Hepatocyte (in vitro differentiated cells): ENCODE measurements at regions not wholly inside any gene's neighbourhood (a gene's known extent, or its start where the extent isn't known, plus 50 kb on each side); places are given as distances from the start of the nearest gene placed in this dataset.

Experiments used
- DNase-seq: peaks from one replicate; pipeline ENCODE4 v3.0.0-alpha.2; 2016; ENCODE audit warnings: low spot score
- H2AFZ ChIP-seq: fragments of 200-600 bp; sonication (generic); 2 replicates; pipeline ENCODE4 v1.6.0; 2016; ENCODE audit warnings: antibody characterized with exemption, mild to moderate bottlenecking
- H3K27ac ChIP-seq: fragments of 200-600 bp; sonication (generic); 2 replicates; pipeline ENCODE4 v1.5.1; 2016; ENCODE audit warnings: mild to moderate bottlenecking
- H3K27me3 ChIP-seq: fragments of 200-600 bp; sonication (generic); 2 replicates; pipeline ENCODE4 v1.6.1; 2016
- H3K36me3 ChIP-seq: fragments of 200-600 bp; sonication (generic); replicated peaks from 2 replicates; pipeline ENCODE4 v1.5.1; 2016; ENCODE audit warnings: low read depth; ENCODE audit not compliant: insufficient read depth
- H3K4me1 ChIP-seq: fragments of 200-600 bp; sonication (generic); 2 replicates; pipeline ENCODE4 v1.5.1; 2016; ENCODE audit warnings: mild to moderate bottlenecking, moderate library complexity; ENCODE audit not compliant: insufficient read depth
- H3K4me2 ChIP-seq: fragments of 200-600 bp; sonication (generic); 2 replicates; pipeline ENCODE4 v1.6.0; 2016
- H3K4me3 ChIP-seq: fragments of 200-600 bp; sonication (generic); 2 replicates; pipeline ENCODE4 v1.5.1; 2016; ENCODE audit warnings: mild to moderate bottlenecking
- H3K79me2 ChIP-seq: fragments of 200-600 bp; sonication (generic); 2 replicates; pipeline ENCODE4 v1.6.0; 2017; ENCODE audit warnings: mild to moderate bottlenecking
- H3K9me2 ChIP-seq: fragments of 200-600 bp; sonication (generic); replicated peaks from 2 replicates; pipeline ENCODE4 v1.6.0; 2017; ENCODE audit warnings: mild to moderate bottlenecking; ENCODE audit not compliant: insufficient read depth
- H3K9me3 ChIP-seq: fragments of 200-600 bp; sonication (generic); 2 replicates; pipeline ENCODE4 v1.5.1; 2016; ENCODE audit warnings: low read depth, mild to moderate bottlenecking
- H4K20me1 ChIP-seq: fragments of 200-600 bp; sonication (generic); 2 replicates; pipeline ENCODE4 v1.6.0; 2016; ENCODE audit warnings: mild to moderate bottlenecking; ENCODE audit not compliant: insufficient read depth, poor library complexity, severe bottlenecking
- CTCF ChIP-seq: fragments of 200-600 bp; sonication (generic); IDR thresholded peaks from 2 replicates; pipeline ENCODE4 v1.5.1; 2016; ENCODE audit warnings: antibody characterized with exemption, mild to moderate bottlenecking; ENCODE audit not compliant: poor library complexity
- EZH2 ChIP-seq: fragments of 200-600 bp; sonication (generic); IDR thresholded peaks from 2 replicates; pipeline ENCODE4 v1.6.1; 2016; ENCODE audit warnings: antibody characterized with exemption, mild to moderate bottlenecking, borderline replicate concordance
- EZH2phosphoT487 ChIP-seq: fragments of 200-600 bp; sonication (generic); IDR thresholded peaks from one replicate; pipeline ENCODE4 v1.6.1; 2018; ENCODE audit warnings: antibody characterized with exemption, mild to moderate bottlenecking, low read depth, moderate library complexity; ENCODE audit not compliant: unreplicated experiment, severe bottlenecking
- WGBS: methylation state at CpG from one replicate; pipeline ENCODE4 v1.1.6; 2016; ENCODE audit warnings: low lambda C conversion rate; ENCODE audit errors: missing lambda C conversion rate; 5-methylcytosine and 5-hydroxymethylcytosine counted together

DNA sequence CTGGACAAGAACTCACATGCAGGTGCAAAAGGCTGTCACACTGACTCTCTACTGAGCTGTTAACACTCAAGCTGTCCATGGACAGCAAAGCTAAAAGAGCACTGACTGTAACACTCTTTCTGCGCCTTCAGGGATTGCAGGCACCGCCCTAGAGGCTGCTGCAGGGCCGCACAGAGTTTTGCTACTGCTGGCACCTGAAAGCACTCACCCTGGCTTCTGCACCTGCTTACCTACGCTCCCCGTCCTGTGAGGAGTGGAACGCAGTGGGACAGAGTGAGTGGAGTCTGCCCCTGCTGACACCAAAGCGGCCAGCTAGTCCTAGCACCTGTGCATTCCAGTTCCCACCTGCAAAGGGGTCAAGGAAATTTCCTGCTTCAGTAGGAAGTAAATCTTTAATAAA is 941.3 kb downstream of the DIPK2A start:
- H3K36me3 ChIP-seq = no peaks in the 10 kb centered on the region
- TF ChIP-seq EZH2phosphoT487 (no peak), EZH2 (no peak), CTCF (no peak)
- H3K79me2 ChIP-seq = no peaks in the 10 kb centered on the region
- H3K4me2 ChIP-seq = no peak overlapping the region
- no peak overlapping the region for H3K27ac ChIP-seq
- H3K4me1 ChIP-seq = no peaks in the 10 kb centered on the region
- no peak for DNase-seq
- H3K4me3 ChIP-seq = no peak overlapping the region
- no peaks in the 10 kb centered on the region for H3K27me3 ChIP-seq
- no peaks in the 10 kb centered on the region for H3K9me3 ChIP-seq
- no peaks in the 10 kb centered on the region for H4K20me1 ChIP-seq
- no peaks in the 10 kb centered on the region for H3K9me2 ChIP-seq
- no peak overlapping the region for H2AFZ ChIP-seq
- WGBS = 87% methylated on average over 7 of the region's 7 CpGs

GRCh38 chr3:144915202-144915601 is 943.6 kb downstream of the DIPK2A start:
- Histone ChIP-seq H4K20me1 (no peaks in the 10 kb centered on the region), H3K79me2 (no peaks in the 10 kb centered on the region), H3K36me3 (no peaks in the 10 kb centered on the region), H3K27ac (no peak overlapping the region), H3K4me3 (no peak overlapping the region), H3K27me3 (no peaks in the 10 kb centered on the region), H3K4me2 (no peak overlapping the region), H3K9me3 (no peaks in the 10 kb centered on the region), H3K9me2 (no peaks in the 10 kb centered on the region), H3K4me1 (no peaks in the 10 kb centered on the region), H2AFZ (peak overlapping the region; percentile 41)
- WGBS = 57% methylated on average over 5 of the region's 5 CpGs
- no peak for TF ChIP-seq CTCF
- TF ChIP-seq EZH2phosphoT487 = no peak
- no peak for DNase-seq

- no peak overlapping the region for H2AFZ ChIP-seq
- H3K4me1 ChIP-seq = no peaks in the 10 kb centered on the region
- 98% methylated on average over 4 of the region's 4 CpGs for WGBS
Measured at GRCh38 chr3:144921710-144922109, 950.1 kb downstream of the DIPK2A start.

More at GRCh38 chr3:144921710-144922109, 950.1 kb downstream of the DIPK2A start:
- Histone ChIP-seq H3K9me2 (no peaks in the 10 kb centered on the region), H3K79me2 (no peaks in the 10 kb centered on the region), H3K4me3 (no peak overlapping the region), H3K36me3 (no peaks in the 10 kb centered on the region), H3K9me3 (no peaks in the 10 kb centered on the region), H3K27me3 (no peaks in the 10 kb centered on the region), H4K20me1 (no peaks in the 10 kb centered on the region), H3K4me2 (no peak overlapping the region), H3K27ac (no peak overlapping the region)
- no peak for DNase-seq
- no peak for TF ChIP-seq CTCF
- no peak for TF ChIP-seq EZH2
- TF ChIP-seq EZH2phosphoT487 = no peak
